Naive B cell (primary cell): ENCODE measurements at regions not wholly inside any gene's neighbourhood (a gene's known extent, or its start where the extent isn't known, plus 50 kb on each side); places are given as distances from the start of the nearest gene placed in this dataset.
"Not testable (repeated sequence)": the region's sequence is repeated elsewhere in the genome, so short reads cannot be mapped to it uniquely, and the experiment has no call there.

Source experiments
- ATAC-seq, 2 donors: fragments of 150-1000 bp; cut with Tn5 transposase; 2 replicates each; pipeline ENCODE4 v1.10.0; 2021; ENCODE audit warnings: low read depth in 2 of 2, mild to moderate bottlenecking in 2 of 2, moderate library complexity in 2 of 2
- DNase-seq: peaks from one replicate; pipeline ENCODE4 v3.0.0; 2022
- H3K27ac Mint-ChIP-seq, 6 donors: one replicate each; pipeline ENCODE4 v1.8.0; 2020 to 2022; ENCODE audit warnings: mild to moderate bottlenecking in 6 of 6, mixed read lengths in 6 of 6, moderate library complexity in 5 of 6, inconsistent platforms in 2 of 6
- H3K27me3 Mint-ChIP-seq, 3 donors: one replicate each; pipeline ENCODE4 v1.8.0; 2021 to 2022; ENCODE audit warnings: mixed read lengths in 3 of 3, mild to moderate bottlenecking in 1 of 3
- H3K36me3 Mint-ChIP-seq, 2 donors: one replicate each; pipeline ENCODE4 v1.8.0; 2020 to 2022; ENCODE audit warnings: mixed read lengths in 2 of 2, inconsistent platforms in 1 of 2, mild to moderate bottlenecking in 1 of 2
- H3K4me1 Mint-ChIP-seq, 3 donors: one replicate each; pipeline ENCODE4 v1.8.0; 2020 to 2022; ENCODE audit warnings: mixed read lengths in 3 of 3, inconsistent platforms in 1 of 3, mild to moderate bottlenecking in 1 of 3, moderate library complexity in 1 of 3
- H3K4me3 Mint-ChIP-seq, 8 donors: one replicate each; pipeline ENCODE4 v1.8.0; 2020 to 2022; ENCODE audit warnings: mild to moderate bottlenecking in 8 of 8, mixed read lengths in 8 of 8, moderate library complexity in 8 of 8, inconsistent platforms in 2 of 8
- H3K9me3 Mint-ChIP-seq, 7 donors: one replicate each; pipeline ENCODE4 v1.8.0; 2020 to 2022; ENCODE audit warnings: mixed read lengths in 7 of 7, mild to moderate bottlenecking in 5 of 7, inconsistent platforms in 2 of 7, moderate library complexity in 1 of 7

- Mint-ChIP-seq H3K27me3 (no peaks in the 10 kb centered on the region), H3K4me3 (no peak overlapping the region), H3K36me3 (no peaks in the 10 kb centered on the region), H3K27ac (no peak overlapping the region), H3K4me1 (no peaks in the 10 kb centered on the region), H3K9me3 (peaks cover 0 to 14% (median 3%) of the 10 kb centered on the region in 7 donors)
- DNase-seq (no peak), ATAC-seq (no peak)
Observed at GRCh38 chrX:143455046-143455445, 62.2 kb downstream of the SPANXN3 start.

GRCh38 chrX:143437439-143437838, 79.8 kb downstream of the SPANXN3 start:
- Mint-ChIP-seq H3K27ac (no peak overlapping the region), H3K27me3 (no peaks in the 10 kb centered on the region), H3K4me1 (no peaks in the 10 kb centered on the region), H3K4me3 (no peak overlapping the region), H3K9me3 (peaks cover 1 to 16% (median 5%) of the 10 kb centered on the region in 7 donors), H3K36me3 (no peaks in the 10 kb centered on the region)
- no peak for DNase-seq
- no peak for ATAC-seq

- ATAC-seq (no peak), DNase-seq (no peak)
- Mint-ChIP-seq H3K27me3 (no peaks in the 10 kb centered on the region), H3K4me1 (no peaks in the 10 kb centered on the region), H3K36me3 (no peaks in the 10 kb centered on the region), H3K4me3 (no peak overlapping the region), H3K27ac (no peak overlapping the region), H3K9me3 (peaks cover 0 to 6% (median 0%) of the 10 kb centered on the region in 7 donors)
Observed at GRCh38 chrX:143435916-143436315, 81.4 kb downstream of the SPANXN3 start.

GRCh38 chrX:143429811-143430210, 87.5 kb downstream of the SPANXN3 start:
- no peak overlapping the region for H3K4me3 Mint-ChIP-seq
- H3K9me3 Mint-ChIP-seq, result peaks cover 0 to 4% (median 0%) of the 10 kb centered on the region in 7 donors
- H3K27me3 Mint-ChIP-seq, result no peaks in the 10 kb centered on the region
- no peaks in the 10 kb centered on the region for H3K4me1 Mint-ChIP-seq
- H3K27ac Mint-ChIP-seq, result no peak overlapping the region
- H3K36me3 Mint-ChIP-seq, result no peaks in the 10 kb centered on the region
- DNase-seq, result no peak
- no peak for ATAC-seq

GRCh38 chrX:143429131-143429530, 88.1 kb downstream of the SPANXN3 start:
- Mint-ChIP-seq H3K9me3 (peaks cover 0 to 4% (median 2%) of the 10 kb centered on the region in 7 donors), H3K36me3 (no peaks in the 10 kb centered on the region), H3K4me1 (no peaks in the 10 kb centered on the region), H3K4me3 (no peak overlapping the region), H3K27me3 (no peaks in the 10 kb centered on the region), H3K27ac (no peak overlapping the region)
- ATAC-seq (no peak), DNase-seq (no peak)

- no peaks in the 10 kb centered on the region for H3K4me1 Mint-ChIP-seq
- H3K36me3 Mint-ChIP-seq, result no peaks in the 10 kb centered on the region
- DNase-seq (no peak), ATAC-seq (no peak)
- H3K9me3 Mint-ChIP-seq, result peaks cover 0 to 2% (median 0%) of the 10 kb centered on the region in 7 donors
- no peaks in the 10 kb centered on the region for H3K27me3 Mint-ChIP-seq
- H3K4me3 Mint-ChIP-seq, result no peak overlapping the region
- no peak overlapping the region for H3K27ac Mint-ChIP-seq
Observed at GRCh38 chrX:143401160-143401559, 116.1 kb downstream of the SPANXN3 start.

- DNase-seq (no peak), ATAC-seq (no peak)
- Mint-ChIP-seq H3K36me3 (no peaks in the 10 kb centered on the region), H3K27me3 (no peaks in the 10 kb centered on the region), H3K4me1 (no peaks in the 10 kb centered on the region), H3K27ac (no peak overlapping the region), H3K9me3 (peaks cover 4 to 15% (median 6%) of the 10 kb centered on the region in 7 donors), H3K4me3 (no peak overlapping the region)
Observed at GRCh38 chrX:143378851-143379250, 138.4 kb downstream of the SPANXN3 start.

GRCh38 chrX:143363419-143363818, 153.9 kb downstream of the SPANXN3 start:
- peaks cover 0 to 7% (median 0%) of the 10 kb centered on the region in 7 donors for H3K9me3 Mint-ChIP-seq
- no peak overlapping the region for H3K27ac Mint-ChIP-seq
- no peaks in the 10 kb centered on the region for H3K27me3 Mint-ChIP-seq
- H3K36me3 Mint-ChIP-seq, result no peaks in the 10 kb centered on the region
- no peak for ATAC-seq
- H3K4me3 Mint-ChIP-seq, result no peak overlapping the region
- H3K4me1 Mint-ChIP-seq, result no peaks in the 10 kb centered on the region
- no peak for DNase-seq

GRCh38 chrX:143340190-143340589, 177.1 kb downstream of the SPANXN3 start:
- Mint-ChIP-seq H3K27me3 (no peaks in the 10 kb centered on the region), H3K4me1 (no peaks in the 10 kb centered on the region), H3K36me3 (no peaks in the 10 kb centered on the region)

GRCh38 chrX:143336261-143336660, 181.0 kb downstream of the SPANXN3 start:
- H3K9me3 Mint-ChIP-seq, result peaks cover 0 to 5% (median 0%) of the 10 kb centered on the region in 7 donors
- ATAC-seq, result no peak
- H3K4me1 Mint-ChIP-seq, result no peaks in the 10 kb centered on the region
- H3K4me3 Mint-ChIP-seq, result no peak overlapping the region
- DNase-seq, result no peak
- H3K36me3 Mint-ChIP-seq, result no peaks in the 10 kb centered on the region
- H3K27me3 Mint-ChIP-seq, result no peaks in the 10 kb centered on the region
- no peak overlapping the region for H3K27ac Mint-ChIP-seq

More at GRCh38 chrX:143340190-143340589, 177.1 kb downstream of the SPANXN3 start:
- Mint-ChIP-seq H3K4me3 (no peak overlapping the region), H3K9me3 (peaks cover 0 to 5% (median 1%) of the 10 kb centered on the region in 7 donors), H3K27ac (no peak overlapping the region)
- no peak for ATAC-seq
- no peak for DNase-seq

GRCh38 chrX:143319526-143319925, 197.7 kb downstream of the SPANXN3 start:
- H3K4me3 Mint-ChIP-seq, result no peak overlapping the region
- no peaks in the 10 kb centered on the region for H3K36me3 Mint-ChIP-seq
- no peak for DNase-seq
- H3K4me1 Mint-ChIP-seq, result no peaks in the 10 kb centered on the region
- no peak for ATAC-seq
- peaks cover 0 to 6% (median 4%) of the 10 kb centered on the region in 7 donors for H3K9me3 Mint-ChIP-seq
- H3K27ac Mint-ChIP-seq, result no peak overlapping the region
- H3K27me3 Mint-ChIP-seq, result no peaks in the 10 kb centered on the region

GRCh38 chrX:143318857-143319256, 198.4 kb downstream of the SPANXN3 start:
- not testable (repeated sequence) for H3K9me3 Mint-ChIP-seq, H3K27me3 Mint-ChIP-seq, DNase-seq, H3K4me1 Mint-ChIP-seq, H3K36me3 Mint-ChIP-seq, H3K4me3 Mint-ChIP-seq, H3K27ac Mint-ChIP-seq, ATAC-seq

- Mint-ChIP-seq H3K9me3 (peaks cover 0 to 7% (median 0%) of the 10 kb centered on the region in 7 donors), H3K27me3 (no peaks in the 10 kb centered on the region), H3K4me1 (no peaks in the 10 kb centered on the region), H3K4me3 (no peak overlapping the region), H3K27ac (no peak overlapping the region), H3K36me3 (no peaks in the 10 kb centered on the region)
- DNase-seq (no peak), ATAC-seq (no peak)
Observed at GRCh38 chrX:143306991-143307937, 210.0 kb downstream of the SPANXN3 start.

- H3K27ac Mint-ChIP-seq, result no peak overlapping the region
- no peaks in the 10 kb centered on the region for H3K4me1 Mint-ChIP-seq
- H3K36me3 Mint-ChIP-seq, result no peaks in the 10 kb centered on the region
- H3K27me3 Mint-ChIP-seq, result no peaks in the 10 kb centered on the region
- DNase-seq (no peak), ATAC-seq (no peak)
- H3K4me3 Mint-ChIP-seq, result no peak overlapping the region
- H3K9me3 Mint-ChIP-seq, result peaks cover 0 to 4% (median 0%) of the 10 kb centered on the region in 7 donors
Observed at GRCh38 chrX:143304518-143304917, 212.8 kb downstream of the SPANXN3 start.
